Effector CD8-positive, alpha-beta T cell (primary cell): ENCODE measurements at regions not wholly inside any gene's neighbourhood (a gene's known extent, or its start where the extent isn't known, plus 50 kb on each side); places are given as distances from the start of the nearest gene placed in this dataset.

Source experiments
- DNase-seq: peaks from one replicate; lab custom pipeline; 2025; lab: John Stamatoyannopoulos, UW

DNA sequence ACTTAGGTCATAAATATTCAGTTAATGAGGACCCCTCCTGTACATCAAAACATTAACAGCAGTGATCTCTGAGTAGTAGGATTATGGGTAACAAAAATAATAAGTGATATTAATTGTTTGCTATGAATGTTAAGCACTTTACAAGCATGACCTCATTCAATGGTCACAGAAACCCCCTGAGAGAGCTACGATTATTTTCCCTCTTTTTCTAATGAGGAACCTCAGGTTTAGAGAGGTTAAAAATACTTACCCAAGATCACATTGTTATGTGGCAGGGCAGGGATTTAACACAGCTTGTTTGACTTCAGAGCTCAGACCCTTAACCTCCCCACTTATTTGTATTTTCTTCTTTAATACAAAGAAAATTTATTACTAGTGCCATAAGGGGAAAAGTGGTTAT, 228.2 kb downstream of the TBL1XR1 start:
- no peak for DNase-seq

DNA sequence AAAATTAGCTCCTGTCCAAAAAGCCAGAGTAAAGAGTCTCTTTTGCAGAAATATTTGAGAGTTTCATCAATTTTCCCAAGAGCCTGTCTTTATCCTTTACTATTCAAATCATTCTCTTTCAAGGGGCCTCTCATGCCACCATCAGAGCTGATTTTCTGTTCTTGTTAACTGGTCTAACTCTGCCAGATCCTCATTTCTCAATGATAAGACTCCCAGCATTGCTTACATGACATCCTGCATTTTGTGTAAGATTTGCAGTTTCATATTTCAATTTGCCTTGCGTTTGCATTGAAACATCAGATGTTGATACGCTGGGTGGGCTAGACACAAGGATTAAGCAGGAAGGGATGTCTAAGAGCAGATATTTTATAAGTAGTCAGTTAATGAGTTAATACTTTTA, 228.7 kb downstream of the TBL1XR1 start:
- DNase-seq = no peak

DNA sequence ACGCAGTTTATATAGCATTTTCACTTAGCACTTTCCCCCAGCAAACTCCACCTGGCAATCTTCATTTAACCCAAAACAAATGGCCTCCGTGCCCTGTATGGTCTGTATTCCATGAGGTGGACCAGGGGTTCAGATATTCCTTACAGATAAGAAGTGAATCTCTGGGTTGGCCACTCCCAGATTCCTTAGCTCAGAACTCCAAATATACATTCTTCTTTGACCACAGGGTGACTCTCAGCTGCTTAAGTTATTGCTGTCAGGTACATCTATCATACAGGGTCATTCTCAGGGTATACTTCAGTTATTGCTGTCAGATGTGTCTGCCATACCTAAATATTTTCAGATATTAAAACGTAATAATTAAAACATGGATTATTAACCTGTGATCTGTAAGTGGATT, 229.8 kb downstream of the TBL1XR1 start:
- no peak for DNase-seq

DNA sequence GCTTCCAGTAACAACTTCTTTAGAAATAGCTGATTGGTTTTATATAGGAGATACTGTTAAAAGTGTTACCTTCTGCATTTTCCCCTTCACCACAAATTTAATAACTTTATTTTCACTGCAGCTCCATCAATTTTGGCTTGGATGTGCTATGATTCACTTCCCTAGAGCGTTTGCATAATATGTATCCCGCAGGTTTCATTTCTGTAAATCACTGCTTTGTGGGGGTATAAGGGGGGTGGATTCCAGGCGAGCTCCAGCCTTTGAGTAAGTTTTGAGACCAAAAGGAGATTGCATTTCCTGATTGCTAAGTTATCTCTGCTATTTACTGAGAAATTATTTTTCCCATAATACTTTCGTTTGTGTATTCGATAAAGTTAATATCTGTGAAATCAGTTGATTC, 232.6 kb downstream of the TBL1XR1 start:
- DNase-seq = no peak

DNA sequence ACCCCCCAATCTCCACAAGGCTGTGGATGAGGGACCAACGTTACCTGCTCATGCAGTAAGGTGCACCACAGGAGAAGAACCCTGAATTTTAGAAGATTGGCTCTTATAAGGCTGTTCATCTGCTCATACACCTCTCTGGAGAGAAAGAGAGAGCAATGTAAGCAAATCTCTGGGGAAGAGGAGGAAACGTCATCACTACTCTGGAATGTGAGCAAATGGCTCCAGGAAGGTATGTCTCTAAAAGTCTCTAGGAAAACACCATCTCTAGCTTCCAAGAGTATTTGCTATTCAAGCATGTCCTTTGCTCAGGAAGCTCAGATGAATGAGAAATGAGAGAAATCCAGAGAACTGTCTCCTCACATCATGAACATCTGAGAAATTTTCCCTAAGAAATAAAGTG, 235.4 kb downstream of the TBL1XR1 start:
- no peak for DNase-seq

DNA sequence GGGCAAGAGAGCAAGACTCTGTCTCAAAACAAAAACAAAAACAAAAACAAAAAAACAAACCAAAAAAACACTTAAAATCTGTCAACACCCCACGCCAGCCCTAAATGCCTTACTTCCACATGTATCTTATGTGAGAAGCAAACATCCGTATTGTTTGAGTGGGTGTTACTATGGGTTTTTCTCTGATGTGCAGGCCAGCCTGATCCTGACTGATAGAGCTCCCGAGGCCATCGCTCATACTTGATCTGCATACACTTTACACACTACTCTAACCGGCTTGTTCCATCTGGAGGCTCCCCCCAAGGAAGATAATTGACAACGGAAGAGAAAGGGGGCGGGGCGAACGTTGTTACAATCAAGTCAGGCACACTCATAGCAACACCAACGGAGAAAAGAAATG, 237.4 kb downstream of the TBL1XR1 start:
- no peak for DNase-seq

DNA sequence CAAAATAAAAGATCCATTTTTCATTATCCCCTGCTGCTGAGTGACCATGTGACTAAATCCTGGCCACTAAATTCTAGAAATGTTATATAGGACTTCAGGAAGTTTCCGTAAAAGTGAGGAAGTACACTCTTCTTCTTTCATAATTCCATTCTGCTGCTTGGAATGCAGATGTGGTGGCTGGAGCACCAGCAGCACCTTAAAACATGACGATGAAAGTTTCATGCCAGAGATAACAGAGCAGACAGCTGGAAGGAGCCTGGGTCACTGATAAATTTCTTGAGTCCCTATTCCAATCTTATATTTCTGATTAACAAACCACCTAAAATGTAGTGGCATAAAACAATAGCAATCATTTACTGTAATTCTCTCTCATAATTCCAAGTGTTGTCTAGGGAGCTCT, 238.7 kb downstream of the TBL1XR1 start:
- no peak for DNase-seq

DNA sequence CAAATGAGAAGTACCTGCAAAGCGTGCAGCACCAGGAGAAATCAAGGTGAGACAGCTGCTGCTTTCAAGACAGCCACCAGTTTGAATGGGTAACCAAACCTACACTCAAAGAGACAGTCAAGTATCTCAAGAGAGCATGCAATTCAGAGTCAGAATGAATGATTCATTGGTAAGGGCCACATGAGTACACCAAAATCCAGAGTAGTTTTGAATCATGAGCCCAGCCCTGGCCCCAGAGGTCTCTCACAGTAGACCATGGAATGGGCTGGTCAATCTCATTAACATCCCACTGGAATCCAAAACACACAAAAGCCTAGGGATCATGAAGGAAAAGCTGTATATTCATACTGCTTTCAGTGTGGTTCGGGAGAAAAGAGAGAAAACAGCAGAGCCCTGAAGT, 242.8 kb downstream of the TBL1XR1 start:
- DNase-seq = no peak

DNA sequence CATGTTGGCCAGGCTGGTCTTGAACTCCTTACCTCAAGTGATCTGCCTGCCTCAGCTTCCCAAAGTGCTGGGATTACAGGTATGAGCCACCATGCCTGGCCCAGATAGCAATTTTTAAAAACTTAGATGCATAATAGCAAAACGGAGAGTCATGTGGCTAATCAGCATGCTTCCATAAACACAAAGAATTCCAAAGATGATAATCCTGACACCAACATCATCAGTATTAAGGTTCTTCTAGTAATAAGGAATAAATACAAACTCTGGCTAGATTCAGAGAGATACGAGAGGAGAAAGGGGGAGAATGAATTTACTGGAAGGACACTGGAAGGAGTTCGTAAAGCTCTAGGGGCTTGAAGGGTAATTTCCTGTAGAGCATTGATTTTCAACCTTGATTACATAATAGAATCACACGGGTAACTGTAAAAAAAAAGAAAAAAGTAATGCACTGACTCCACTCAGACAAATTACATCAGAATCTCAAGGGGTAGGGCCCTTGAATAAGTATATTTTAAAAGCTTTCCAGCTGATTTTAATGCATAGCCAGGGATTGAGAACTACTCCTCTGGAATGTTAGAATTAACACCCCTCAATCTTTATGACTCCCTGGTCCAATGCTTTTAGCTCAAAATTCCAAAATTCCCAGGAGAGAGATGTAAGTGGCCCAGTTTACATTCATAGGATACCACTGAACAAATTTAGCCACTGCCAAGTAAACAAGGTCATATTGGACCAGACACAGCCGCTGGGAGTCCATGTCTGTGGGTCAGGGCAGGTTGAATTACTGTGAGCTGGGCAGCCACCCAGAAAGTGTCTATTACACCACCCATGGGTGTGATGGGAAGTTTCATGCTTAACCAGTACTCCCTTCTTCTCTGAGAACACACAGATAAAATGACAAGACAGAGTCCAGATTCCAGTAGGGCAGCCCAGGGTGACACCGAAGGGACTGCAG, 243.9 kb downstream of the TBL1XR1 start:
- no peak for DNase-seq

DNA sequence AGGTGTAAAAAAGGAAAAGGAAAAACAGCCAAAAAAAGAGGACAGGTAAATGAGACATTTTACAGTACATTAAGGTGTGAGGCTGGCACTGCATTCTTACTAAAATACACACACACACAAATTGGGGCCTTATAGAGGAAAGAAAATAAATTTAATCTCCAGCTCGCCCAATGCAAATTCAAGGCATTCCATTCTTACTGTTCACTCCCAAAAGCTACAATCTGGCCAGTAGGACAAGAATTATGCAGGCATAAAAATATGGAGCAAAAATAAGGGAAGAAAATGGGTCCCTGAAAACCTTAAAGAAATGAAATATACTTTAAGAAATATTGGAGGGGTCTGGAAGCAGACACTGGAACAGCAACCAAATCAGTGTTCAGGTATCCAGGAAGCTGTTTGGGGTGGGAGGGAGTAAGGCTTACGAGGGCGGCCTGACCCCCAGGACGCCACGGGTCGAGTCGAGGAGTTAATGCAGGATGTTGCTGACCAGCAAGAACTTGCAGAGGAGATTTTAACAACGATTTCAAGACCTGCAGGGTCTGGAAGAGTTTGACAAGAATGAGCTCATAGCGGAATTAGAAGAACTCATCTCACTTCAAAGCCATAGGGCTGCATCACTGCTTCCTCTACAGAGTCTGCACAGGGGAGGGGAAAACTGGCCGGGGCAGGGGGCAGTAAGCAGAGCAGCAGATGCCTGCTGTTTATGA, 245.5 kb downstream of the TBL1XR1 start:
- no peak for DNase-seq

DNA sequence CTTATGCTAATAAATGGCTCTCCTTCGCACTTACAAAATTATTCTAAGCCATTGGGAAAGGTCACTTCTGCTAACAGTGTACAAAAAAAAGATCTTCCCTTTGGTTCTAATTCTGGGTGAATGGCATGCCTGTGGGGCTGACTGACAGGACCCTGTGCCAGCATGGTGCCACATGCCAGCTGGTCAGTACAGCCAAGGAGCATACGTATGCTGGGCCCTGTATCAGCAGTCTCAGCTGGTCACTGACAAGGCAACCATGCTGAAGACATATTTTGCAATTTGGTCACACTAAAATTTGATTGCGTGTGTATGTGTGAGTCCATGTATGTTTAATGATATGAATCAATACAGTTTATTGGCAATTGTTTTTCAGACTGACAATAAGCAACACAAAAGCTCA, 246.1 kb downstream of the TBL1XR1 start:
- no peak for DNase-seq

DNA sequence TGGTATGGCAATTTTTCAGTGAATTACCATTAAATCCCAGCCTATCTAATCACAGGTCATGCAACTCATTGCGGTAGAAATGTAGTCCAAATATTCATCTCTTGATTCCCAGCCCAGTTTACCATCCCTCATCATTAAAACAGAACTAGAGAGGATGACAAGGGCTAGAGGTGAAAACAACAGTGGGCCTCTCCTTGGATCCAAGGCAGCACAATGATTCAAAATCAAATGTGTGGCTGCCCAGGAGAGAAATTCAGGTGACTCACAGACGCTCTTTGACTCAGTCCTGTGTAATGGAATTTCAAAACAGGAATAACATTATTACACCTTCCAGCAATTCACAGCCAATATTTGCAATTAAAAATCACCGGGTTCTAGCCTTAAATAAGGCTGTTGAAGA, 246.5 kb downstream of the TBL1XR1 start:
- DNase-seq = no peak

DNA sequence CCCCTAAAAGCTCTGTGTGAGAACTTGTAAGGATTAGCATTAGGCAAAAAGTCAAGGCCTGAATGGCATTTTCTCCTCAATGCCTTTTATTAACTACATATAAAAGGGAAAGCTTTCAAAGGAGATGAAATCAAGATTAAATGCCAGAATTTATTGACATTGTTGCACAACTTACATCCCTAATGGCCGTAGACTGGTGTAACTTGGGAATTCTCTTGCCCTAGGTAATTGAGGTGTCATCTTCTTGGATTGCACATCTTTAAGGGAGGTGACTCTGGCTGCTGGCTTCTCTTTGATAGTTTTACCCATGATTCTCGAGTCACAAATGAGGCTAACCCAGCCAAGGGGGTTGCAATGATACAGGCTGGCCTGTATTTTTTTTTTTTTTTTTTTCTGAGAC, 249.1 kb downstream of the TBL1XR1 start:
- no peak for DNase-seq

DNA sequence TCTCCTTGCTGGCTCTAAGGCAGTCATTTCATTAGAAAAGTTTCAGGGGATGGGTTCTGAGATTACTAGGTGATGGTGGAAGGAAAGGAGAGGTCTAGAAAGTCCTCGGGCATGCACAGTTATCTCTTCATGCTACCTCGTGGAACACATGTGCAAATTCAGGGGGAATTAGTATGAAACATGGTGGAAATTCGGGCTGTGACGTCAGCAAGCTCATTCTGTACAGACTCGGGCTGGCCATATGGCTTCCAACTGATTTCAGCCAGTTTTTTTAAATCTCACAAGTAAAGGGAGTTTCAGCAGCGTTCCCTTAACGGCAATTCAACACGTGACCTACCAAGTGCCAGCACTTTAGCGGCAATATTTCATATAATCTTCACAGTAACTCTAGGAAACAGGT, 251.1 kb downstream of the TBL1XR1 start:
- DNase-seq = no peak

DNA sequence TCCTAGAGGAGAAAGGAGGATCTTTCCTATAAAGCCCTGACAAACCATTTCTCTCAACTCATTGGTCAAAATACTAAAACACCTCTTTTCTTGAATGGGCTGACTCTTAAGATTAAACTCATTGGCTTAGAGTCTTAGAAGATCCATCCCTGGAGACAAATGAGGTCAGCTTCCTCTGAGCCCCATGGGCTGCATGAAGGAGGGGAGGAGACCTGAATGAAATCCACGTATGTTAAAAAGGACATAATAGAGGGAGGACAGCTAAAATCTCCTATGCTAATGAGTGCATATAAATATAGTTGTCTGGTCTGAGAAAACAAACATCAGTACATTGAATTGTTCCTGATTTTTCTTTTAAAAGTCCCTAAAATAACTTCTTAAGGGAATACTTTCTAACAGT, 255.0 kb downstream of the TBL1XR1 start:
- DNase-seq = no peak

DNA sequence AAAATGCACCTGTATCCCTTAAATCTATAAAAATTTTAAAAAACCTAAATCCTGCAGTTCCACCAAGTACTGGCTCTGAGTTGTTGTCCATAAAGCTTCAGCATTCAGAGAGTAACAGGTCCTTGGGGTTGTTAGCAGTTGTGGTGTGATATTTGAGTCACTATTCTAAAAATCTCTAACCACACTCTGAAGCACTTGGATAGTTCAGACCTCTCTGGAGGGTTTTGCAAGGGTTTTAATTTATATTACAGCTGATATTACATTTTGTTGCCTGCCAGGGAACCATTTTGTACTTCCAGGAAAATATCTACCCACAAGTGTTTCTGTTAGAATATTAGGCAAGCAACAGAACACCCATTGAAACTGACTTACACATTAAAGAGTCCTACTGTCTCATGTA, 255.6 kb downstream of the TBL1XR1 start:
- DNase-seq = no peak

DNA sequence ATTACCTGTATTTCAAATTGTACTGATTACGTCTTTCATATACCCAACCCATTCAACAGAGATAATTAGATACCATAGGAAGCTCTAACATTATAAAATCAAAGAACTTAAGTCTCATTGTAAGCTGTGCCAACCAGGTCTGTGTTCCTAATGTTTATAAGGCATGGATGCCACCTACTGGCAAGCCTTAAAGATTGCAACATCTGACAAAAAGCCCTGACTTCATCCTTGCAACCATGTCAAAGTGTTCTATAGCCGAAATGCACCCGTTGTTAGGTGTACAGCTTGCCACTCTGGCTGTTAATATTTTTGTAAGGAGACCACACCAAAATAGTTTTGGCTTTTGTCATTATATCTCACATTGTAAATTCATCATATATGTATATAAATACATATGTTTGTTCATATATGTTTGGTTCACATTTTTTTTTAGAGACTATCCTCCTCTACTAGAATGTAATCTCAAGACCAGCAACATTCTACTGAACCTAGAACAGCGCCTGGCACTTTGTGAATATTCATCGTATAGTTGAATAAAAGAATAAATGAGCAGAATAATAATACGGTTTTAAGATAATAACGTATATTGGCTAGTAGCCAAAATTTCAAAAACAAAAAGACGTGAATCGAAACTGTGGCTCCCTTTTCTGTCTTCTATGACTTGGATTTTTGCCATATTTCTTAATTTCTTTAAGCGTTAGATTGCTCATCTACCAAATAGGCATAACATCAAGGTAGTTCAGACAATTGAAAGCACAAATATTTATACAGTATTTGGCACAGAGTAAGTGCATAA, 258.1 kb downstream of the TBL1XR1 start:
- no peak for DNase-seq

DNA sequence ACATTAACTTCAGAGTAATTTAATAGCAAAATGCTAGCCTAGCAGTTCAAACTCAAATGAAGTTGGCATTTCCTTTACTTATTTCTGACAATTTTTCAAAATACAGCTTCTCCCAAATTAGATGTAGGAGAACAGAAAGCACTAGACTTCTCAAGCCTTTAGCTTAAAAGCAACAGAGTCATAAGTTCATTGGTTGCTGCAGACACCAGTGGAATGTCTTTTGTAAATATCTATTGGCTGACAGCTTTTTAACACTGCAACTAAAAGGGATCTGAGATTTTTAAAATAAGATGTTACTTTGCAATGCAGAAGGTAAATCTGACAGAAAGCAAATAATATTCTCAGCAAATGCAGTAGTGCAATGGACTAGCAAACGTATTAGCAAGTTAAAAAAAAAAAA, 259.3 kb downstream of the TBL1XR1 start:
- DNase-seq = no peak

DNA sequence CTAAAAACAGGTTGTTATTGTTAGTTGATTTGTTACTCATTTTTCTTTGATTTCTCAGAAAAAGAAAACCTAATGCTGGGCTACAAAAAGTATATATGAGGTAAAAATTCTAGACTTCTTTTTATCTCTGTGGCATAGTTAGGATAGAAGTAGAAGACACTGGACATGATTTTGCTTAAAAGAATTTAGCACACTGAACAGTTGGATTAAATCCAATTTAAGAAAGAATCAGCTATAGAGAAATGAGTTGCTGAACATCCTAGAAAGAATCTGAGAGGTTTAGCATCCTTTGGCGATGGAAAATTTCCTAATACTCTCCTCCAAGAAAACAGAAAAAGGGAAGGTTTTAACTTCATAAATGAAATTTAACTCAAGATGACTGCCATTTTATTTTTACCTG, 259.7 kb downstream of the TBL1XR1 start:
- DNase-seq = no peak

DNA sequence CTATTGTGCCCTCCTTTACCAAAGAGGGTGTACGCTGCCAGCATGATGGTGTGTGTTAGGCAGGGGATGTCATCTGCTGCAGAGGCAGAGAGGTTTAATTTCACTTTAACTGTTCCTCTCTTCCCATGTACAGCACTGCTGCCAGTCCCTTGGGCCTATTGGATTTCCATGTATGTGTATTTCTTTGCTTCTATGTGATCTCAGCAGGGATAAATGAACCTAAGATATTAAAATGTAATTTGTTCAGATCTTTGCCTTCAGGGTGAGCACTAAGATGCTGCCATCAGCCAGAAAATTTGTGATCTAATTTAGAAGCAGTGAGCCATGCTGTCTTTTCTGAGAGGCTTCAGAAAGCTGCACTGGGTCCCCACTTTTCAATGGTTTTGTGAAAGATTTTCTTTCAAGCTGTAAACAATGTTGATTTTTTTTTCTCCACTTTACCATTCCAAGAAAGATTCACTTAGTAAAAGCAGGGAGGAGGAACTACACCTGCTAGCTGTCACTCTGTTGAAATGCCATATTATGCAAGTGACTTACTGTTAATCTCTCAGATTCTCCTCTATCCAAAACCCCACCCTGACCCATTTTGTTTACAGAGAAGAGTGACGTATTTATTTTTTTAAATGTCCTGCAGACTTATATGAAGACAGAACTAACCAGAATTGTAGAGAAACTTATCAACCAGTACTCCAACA, 261.9 kb downstream of the TBL1XR1 start:
- no peak for DNase-seq

DNA sequence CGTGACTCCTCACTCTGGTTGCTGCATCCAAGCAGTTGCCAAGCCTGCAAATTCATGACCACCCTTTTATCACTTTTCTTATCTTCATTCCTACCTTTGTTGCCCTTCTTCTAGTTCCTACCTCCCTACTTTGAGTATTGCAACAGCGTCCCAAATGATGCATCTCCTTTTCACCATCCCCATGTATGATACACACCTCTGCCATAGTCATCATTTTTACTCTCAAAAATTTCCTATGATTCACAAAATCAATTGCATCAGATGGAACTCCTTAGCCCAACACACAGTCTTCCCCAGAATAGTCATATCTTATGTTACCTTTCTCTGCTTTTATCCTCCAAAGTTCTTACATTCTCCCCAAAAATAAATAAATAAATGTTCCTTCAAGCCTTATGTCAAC, 262.6 kb downstream of the TBL1XR1 start:
- DNase-seq = no peak

DNA sequence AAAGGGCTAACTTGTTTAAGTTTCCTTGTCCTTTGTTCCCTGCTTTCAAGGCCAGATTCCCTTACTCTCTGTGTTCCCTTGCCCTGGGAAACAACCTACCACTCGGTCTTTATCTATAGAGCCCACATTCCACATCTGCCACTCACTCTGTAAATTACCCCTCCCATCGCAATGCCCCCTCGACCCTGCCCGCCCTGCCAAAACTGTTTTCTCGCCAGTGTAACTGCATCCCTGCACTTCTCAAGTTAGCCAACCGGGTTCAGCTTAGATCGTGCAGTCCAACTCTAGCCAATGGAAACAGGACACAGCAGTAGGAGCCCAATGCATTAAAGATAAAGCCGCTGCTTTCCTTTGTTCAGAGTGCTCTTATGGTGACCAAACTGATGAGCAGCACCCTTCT, 263.6 kb downstream of the TBL1XR1 start:
- no peak for DNase-seq
